ENCODE measurements at regions not wholly inside any gene's neighbourhood (a gene's known extent, or its start where the extent isn't known, plus 50 kb on each side); places are given as distances from the start of the nearest gene placed in this dataset.

DNA sequence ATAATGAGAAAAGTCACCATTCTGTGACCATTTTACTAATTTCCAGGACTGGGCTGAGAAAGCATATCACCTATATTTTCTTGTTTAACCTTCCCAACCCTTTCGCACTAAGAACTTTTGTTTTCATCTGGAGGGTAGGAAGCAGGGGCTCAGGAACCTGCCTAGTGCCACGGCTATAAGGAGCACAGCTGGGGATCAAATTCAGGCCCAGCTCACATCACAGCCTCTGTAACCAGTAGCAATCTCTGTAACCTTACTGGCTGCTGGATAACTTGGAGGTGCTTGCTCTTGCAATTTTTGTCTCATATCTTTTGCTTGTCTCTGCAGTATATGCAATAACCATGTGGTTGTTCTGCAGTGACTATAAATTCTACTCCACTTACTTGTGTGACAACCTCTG lies 62.0 kb downstream of the PABIR2 start:
- no peak for DNase-seq
- H3K36me3 ChIP-seq, result no peaks in the 10 kb centered on the region
- no peaks in the 10 kb centered on the region for H3K27me3 ChIP-seq (ENCODE audit: insufficient read depth, low read depth, severe bottlenecking)
- H3K4me3 ChIP-seq (ENCODE audit: low read depth, low read length), result no peak overlapping the region
- TF ChIP-seq CTCF (IDR thresholded peaks at IDR 0.05; ENCODE audit: low read depth, low read length), result no peak
- H3K27ac ChIP-seq, result no peak overlapping the region
- no peaks in the 10 kb centered on the region for H3K9me3 ChIP-seq (ENCODE audit: severe bottlenecking)

DNA sequence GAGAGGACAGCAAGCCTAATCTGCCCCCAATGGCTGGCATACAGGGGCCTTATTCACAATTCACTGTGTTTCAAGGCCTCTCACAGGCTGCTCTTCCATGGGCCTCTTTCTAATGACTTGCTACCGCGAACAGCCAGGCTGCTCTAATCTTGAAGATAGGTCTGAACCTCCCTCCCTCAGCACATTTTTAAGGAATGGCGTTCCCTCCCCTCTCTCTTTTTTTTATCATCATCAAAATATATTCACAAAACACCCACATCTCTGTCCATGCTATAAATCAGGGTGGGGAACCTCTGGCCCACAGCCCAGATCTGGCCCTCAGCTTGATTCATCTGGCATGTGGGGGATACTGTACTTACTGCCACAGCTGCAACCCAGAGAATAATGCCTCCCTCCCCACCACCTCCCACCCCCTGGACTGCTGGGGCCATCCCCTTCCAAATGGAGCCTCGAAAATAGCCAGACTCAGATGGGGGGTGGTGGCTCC lies 62.5 kb downstream of the PABIR2 start:
- Histone ChIP-seq H3K4me3 (ENCODE audit: low read depth, low read length) (no peak overlapping the region), H3K27ac (peak overlapping the region; percentile 44; the same call in 1 of the 2 replicates), H3K27me3 (ENCODE audit: insufficient read depth, low read depth, severe bottlenecking) (no peaks in the 10 kb centered on the region), H3K36me3 (no peaks in the 10 kb centered on the region), H3K9me3 (ENCODE audit: severe bottlenecking) (no peaks in the 10 kb centered on the region)
- TF ChIP-seq CTCF (IDR thresholded peaks at IDR 0.05; ENCODE audit: low read depth, low read length), result no peak
- no peak for DNase-seq

GRCh38 chrX:134733591-134733990 lies 63.4 kb downstream of the PABIR2 start:
- Histone ChIP-seq H3K9me3 (ENCODE audit: severe bottlenecking) (no peaks in the 10 kb centered on the region), H3K36me3 (no peaks in the 10 kb centered on the region), H3K4me3 (ENCODE audit: low read depth, low read length) (no peak overlapping the region), H3K27me3 (ENCODE audit: insufficient read depth, low read depth, severe bottlenecking) (no peaks in the 10 kb centered on the region), H3K27ac (peak overlapping the region; percentile 44)
- DNase-seq, result peak; percentile 34
- no peak for TF ChIP-seq CTCF (IDR thresholded peaks at IDR 0.05; ENCODE audit: low read depth, low read length)

GRCh38 chrX:134732676-134733075 lies 64.3 kb downstream of the PABIR2 start:
- Histone ChIP-seq H3K9me3 (ENCODE audit: severe bottlenecking) (no peaks in the 10 kb centered on the region), H3K27me3 (ENCODE audit: insufficient read depth, low read depth, severe bottlenecking) (no peaks in the 10 kb centered on the region), H3K27ac (no peak overlapping the region), H3K4me3 (ENCODE audit: low read depth, low read length) (no peak overlapping the region), H3K36me3 (no peaks in the 10 kb centered on the region)
- no peak for DNase-seq
- TF ChIP-seq CTCF (IDR thresholded peaks at IDR 0.05; ENCODE audit: low read depth, low read length), result no peak

- Histone ChIP-seq H3K27ac (no peak overlapping the region), H3K9me3 (ENCODE audit: severe bottlenecking) (no peaks in the 10 kb centered on the region), H3K4me3 (ENCODE audit: low read depth, low read length) (no peak overlapping the region), H3K27me3 (ENCODE audit: insufficient read depth, low read depth, severe bottlenecking) (no peaks in the 10 kb centered on the region), H3K36me3 (no peaks in the 10 kb centered on the region)
- no peak for DNase-seq
- no peak for TF ChIP-seq CTCF (IDR thresholded peaks at IDR 0.05; ENCODE audit: low read depth, low read length)
Measured at GRCh38 chrX:134732152-134732551, 64.9 kb downstream of the PABIR2 start.

DNA sequence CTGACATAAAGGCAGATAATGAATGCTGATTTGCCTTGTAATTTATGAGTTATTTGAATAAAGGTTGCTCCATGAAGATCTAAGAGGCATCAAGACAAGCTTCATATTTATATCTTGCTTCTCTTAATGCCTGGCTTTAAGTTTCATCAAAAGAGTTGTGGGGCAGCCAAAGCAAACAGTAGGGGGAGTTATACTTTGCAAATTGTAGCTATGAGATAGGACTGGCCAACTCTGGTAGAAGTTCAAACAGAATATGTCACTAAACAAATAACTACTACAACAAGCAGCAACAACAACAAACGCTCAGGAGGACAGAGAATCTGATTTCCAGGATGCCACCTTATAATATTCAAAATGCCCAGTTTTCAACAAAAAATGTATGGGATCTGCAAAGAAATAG lies 69.1 kb upstream of the PLAC1 start:
- no peak for TF ChIP-seq CTCF (IDR thresholded peaks at IDR 0.05; ENCODE audit: low read depth, low read length)
- H3K27ac ChIP-seq, result no peak overlapping the region
- DNase-seq, result no peak

More for the DNA sequence above, 69.1 kb upstream of the PLAC1 start:
- no peaks in the 10 kb centered on the region for H3K36me3 ChIP-seq
- no peaks in the 10 kb centered on the region for H3K9me3 ChIP-seq (ENCODE audit: severe bottlenecking)
- no peaks in the 10 kb centered on the region for H3K27me3 ChIP-seq (ENCODE audit: insufficient read depth, low read depth, severe bottlenecking)
- H3K4me3 ChIP-seq (ENCODE audit: low read depth, low read length), result no peak overlapping the region

All from WERI-Rb-1 (cell line).